Kidney epithelial cell (primary cell): ENCODE measurements at regions not wholly inside any gene's neighbourhood (a gene's known extent, or its start where the extent isn't known, plus 50 kb on each side); places are given as distances from the start of the nearest gene placed in this dataset.

Experiments
- DNase-seq: peaks from one replicate; pipeline ENCODE4 v3.0.0-alpha.2; 2010; ENCODE audit warnings: low read depth
- H3K27me3 ChIP-seq: 2 replicates; pipeline ENCODE4 v1.6.0; 2011; ENCODE audit warnings: low read length; ENCODE audit not compliant: control insufficient read depth, insufficient read depth
- H3K36me3 ChIP-seq: 2 replicates; pipeline ENCODE4 v1.5.1; 2011; ENCODE audit warnings: low read length; ENCODE audit not compliant: control insufficient read depth, insufficient read depth
- H3K4me3 ChIP-seq: 2 replicates; pipeline ENCODE4 v1.5.1; 2011; ENCODE audit warnings: low read depth, mild to moderate bottlenecking, control low read depth, low read length
- TF ChIP-seq, protein P1 (sequence below): IDR thresholded peaks from 2 replicates; pipeline ENCODE4 v1.5.1; 2011; ENCODE audit warnings: mild to moderate bottlenecking, moderate library complexity, low read length, control low read depth, inconsistent platforms; ENCODE audit not compliant: insufficient read depth, poor library complexity, severe bottlenecking

DNA sequence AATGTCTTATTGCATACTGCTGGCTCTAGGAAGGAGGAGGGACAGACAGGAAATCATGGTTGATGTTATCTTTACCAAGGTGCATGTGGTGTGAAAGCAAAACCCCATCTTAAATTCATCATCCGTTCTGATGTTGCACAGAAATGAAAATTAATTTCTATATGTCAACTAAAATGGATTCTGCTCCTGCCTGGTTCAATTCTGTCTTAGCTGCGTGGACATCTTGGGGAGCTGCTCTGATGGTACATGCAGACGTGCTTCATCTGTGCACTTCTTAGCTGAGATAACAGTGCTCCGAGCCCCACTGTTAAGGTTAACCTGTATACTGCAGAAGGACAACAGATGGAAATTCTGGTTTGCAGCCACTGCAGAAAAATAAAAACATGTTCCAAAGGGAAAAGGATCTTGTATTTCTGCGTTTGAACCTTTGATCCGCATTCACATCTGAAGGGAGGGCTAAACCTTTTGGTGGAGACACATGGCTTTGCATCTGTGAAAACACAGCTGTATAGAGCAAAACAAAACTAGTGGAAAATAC is 155.6 kb downstream of the TM9SF2 start:
- no peak for DNase-seq
- Histone ChIP-seq H3K27me3 (peaks cover 4% of the 10 kb centered on the region), H3K36me3 (no peaks in the 10 kb centered on the region), H3K4me3 (no peak overlapping the region)
- TF ChIP-seq, protein P1, sequence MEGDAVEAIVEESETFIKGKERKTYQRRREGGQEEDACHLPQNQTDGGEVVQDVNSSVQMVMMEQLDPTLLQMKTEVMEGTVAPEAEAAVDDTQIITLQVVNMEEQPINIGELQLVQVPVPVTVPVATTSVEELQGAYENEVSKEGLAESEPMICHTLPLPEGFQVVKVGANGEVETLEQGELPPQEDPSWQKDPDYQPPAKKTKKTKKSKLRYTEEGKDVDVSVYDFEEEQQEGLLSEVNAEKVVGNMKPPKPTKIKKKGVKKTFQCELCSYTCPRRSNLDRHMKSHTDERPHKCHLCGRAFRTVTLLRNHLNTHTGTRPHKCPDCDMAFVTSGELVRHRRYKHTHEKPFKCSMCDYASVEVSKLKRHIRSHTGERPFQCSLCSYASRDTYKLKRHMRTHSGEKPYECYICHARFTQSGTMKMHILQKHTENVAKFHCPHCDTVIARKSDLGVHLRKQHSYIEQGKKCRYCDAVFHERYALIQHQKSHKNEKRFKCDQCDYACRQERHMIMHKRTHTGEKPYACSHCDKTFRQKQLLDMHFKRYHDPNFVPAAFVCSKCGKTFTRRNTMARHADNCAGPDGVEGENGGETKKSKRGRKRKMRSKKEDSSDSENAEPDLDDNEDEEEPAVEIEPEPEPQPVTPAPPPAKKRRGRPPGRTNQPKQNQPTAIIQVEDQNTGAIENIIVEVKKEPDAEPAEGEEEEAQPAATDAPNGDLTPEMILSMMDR, result no peak

- TF ChIP-seq, protein P1, result peak; percentile 92
- Histone ChIP-seq H3K36me3 (no peaks in the 10 kb centered on the region), H3K27me3 (peaks cover 4% of the 10 kb centered on the region), H3K4me3 (peak overlapping the region; percentile 7)
- no peak for DNase-seq
Observed at GRCh38 chr13:99656092-99656745, 154.9 kb downstream of the TM9SF2 start.

GRCh38 chr13:99655351-99656091 is 154.2 kb downstream of the TM9SF2 start:
- TF ChIP-seq, protein P1, result no peak
- peak; percentile 92 for DNase-seq
- peak overlapping the region; percentile 7 for H3K4me3 ChIP-seq
- peaks cover 4% of the 10 kb centered on the region for H3K27me3 ChIP-seq
- H3K36me3 ChIP-seq, result no peaks in the 10 kb centered on the region

DNA sequence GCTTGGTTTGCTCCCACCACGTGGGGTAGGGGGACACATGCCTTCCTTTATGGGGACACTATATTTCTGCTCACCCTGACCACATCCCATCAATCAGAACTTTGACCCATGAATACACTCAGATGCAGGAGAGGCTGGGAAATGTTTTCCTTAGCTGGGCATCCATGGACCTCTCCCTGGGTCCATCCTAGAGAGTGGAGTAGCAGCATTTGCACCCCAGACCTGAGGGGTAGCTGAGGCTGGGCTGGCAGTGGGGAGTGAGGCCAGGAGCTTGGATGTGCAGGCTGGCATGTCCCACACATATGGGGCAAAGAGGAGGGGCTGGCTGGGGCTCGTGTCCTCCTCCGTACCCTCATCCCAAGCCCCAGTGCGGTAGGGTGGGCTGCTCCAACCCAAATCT is 152.8 kb downstream of the TM9SF2 start:
- Histone ChIP-seq H3K36me3 (no peaks in the 10 kb centered on the region), H3K27me3 (peaks cover 4% of the 10 kb centered on the region), H3K4me3 (no peak overlapping the region)
- DNase-seq, result no peak
- TF ChIP-seq, protein P1, result no peak

- TF ChIP-seq, protein P1, result no peak
- H3K36me3 ChIP-seq, result no peaks in the 10 kb centered on the region
- DNase-seq, result no peak
- peaks cover 4% of the 10 kb centered on the region for H3K27me3 ChIP-seq
- no peak overlapping the region for H3K4me3 ChIP-seq
Observed at GRCh38 chr13:99653526-99653925, 152.3 kb downstream of the TM9SF2 start.
